Middle frontal gyrus (tissue), 1 donor: ENCODE measurements at regions not wholly inside any gene's neighbourhood (a gene's known extent, or its start where the extent isn't known, plus 50 kb on each side); places are given as distances from the start of the nearest gene placed in this dataset.

Experiments
- DNase-seq: peaks from one replicate; pipeline ENCODE4 v3.0.0-alpha.2; 2015; ENCODE audit warnings: low spot score; ENCODE audit errors: extremely low spot score

DNA sequence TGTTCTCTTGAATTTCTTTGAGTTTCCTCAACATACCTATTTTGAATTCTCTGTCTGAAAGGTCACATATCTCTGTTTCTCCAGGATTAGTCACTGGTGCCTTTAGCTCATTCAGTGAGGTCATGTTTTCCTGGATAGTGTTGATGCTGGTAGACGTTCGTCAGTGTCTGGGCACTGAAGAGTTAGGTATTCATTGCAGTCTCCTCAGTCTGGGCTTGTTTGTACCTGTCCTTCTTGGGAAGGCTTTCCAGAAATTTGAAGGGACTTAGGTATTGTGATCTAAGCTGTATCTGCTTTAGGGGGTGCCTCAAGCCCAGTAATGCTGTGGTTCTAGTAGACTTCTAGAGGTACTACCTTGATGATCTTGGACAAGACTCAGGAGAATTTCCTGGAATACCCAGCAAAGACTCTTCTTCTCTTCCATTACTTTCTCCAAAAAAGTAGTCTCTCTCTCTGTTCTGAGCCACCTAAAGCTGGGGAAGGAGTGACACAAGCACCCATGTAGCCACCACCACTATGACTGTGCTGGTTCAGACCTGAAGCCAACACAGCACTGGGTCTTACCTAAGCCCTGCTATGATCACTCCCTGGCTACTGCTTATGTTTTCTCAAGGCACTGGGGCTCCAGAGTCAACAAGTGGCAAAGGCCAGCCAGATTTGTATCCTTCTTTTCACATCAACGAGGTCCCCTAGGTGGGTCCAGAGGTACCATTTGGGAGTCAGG lies 852.0 kb downstream of the BCL11A start:
- no peak for DNase-seq

DNA sequence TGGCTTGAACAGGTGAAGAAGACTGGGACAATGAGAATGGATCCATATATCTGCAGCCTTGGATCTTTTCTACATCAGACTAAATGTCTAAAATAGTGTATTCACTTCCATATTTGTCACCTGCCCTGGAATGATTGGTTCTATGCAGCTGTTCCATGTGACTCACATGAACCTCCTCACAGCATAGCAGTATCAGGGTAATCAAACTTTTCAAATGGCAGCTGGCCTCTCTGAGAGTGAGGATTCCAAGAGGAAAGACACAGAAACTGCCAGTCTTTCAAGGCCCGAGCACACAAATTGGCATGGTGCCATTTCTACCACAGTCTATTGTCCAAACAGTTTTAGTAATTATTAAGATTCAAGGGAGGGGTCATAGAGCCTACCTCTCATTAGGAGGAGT lies 859.3 kb downstream of the BCL11A start:
- no peak for DNase-seq

DNA sequence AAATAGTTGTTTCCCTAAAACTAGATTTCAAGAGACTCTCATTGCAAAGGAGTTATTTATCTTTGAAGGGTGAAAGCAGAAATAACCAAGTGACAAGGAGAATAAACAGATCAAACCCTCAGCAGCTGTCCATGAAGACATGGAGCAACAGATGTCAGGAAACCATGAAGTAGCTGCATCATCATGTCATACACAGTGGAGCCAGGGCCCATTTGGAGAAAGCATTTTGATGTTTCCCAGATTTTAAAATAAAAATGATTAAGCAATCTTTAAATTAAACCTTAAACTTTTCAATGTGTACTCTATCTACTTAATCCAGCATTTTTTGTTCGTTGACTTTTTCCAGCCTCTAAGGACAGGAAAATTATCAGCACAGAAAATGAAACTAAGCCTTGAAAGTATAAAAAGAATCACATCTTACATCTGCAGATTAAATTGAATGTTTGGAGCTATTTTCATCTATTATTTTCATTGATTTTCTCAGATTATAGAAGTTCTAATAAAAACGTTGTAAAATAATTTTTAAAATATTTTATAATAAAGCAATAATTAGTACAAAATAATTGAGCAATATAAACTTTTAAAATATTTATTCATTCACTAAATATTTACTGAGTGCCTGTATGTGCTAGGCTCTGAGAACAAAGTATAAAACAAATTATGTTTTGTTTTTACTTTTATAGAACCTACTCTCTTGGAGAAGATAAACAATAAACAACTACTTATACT lies 860.1 kb downstream of the BCL11A start:
- DNase-seq, result no peak

DNA sequence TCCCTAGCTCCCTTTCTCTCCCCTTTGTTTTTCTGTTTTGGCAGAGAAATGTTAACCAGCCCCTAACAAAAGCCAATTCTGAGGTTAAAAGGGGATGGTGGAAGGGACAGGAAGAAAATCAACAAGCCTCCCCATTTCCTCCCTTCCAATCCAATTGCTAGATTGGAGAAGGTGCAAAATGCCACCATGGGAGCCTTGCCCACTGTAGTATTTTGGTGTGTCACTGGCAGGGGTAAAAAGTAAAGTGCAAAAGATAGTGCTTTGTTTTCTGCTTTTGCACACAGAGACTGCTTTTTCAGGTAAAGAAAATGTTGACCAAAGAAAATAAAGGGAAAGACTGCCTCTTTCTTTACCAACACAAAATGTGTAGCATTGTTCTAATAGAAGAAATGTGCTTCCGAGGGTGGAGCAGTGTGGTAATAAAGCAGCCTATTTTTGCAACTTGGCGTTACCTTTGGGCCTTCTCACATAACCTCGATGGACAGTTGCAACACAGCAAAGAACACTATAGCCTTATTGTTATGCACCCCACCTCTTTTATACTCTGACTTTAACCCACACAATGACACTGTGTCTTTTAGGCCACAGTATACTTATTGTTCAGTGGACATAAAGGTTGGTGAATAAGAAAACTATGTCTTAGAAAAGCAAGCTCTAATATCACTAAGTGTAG lies 861.8 kb downstream of the BCL11A start:
- DNase-seq, result no peak

DNA sequence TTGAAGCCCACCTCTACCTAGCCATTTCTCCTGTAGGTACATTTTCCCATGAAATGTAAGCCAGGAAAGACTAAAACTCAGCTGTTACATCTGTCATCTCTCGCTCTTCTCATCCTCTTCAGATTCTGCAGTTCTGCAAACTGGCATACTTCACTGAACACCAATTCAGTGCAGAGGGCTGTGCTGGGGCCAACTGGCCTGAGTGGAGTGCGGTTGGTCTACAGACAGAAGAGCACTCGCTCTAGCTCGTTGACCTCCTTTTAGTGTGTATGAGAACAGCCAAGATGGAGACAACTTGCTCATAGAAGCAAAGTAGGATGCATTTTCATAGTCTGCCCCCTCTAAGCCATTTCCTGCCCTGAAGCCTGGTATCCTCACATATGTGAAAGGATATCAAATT lies 862.6 kb downstream of the BCL11A start:
- DNase-seq, result no peak

DNA sequence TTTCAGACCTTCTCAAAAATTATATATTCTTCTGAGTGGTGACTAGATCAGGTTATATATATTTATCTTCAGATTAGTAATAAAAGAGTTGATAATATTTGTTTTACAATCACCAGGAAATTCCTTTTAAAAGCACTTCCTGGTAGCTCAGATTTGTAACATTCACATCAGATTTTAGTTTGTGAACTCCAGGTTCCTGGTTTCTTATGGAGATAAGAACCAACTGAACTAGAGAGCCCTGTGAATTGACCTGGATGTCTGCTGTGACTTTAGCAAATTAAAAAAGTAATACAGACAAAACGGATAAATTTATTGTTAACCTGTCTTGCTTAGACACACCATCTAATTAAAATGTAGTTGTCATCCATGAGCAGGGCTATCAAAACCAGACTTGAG lies 868.7 kb downstream of the BCL11A start:
- DNase-seq, result no peak

DNA sequence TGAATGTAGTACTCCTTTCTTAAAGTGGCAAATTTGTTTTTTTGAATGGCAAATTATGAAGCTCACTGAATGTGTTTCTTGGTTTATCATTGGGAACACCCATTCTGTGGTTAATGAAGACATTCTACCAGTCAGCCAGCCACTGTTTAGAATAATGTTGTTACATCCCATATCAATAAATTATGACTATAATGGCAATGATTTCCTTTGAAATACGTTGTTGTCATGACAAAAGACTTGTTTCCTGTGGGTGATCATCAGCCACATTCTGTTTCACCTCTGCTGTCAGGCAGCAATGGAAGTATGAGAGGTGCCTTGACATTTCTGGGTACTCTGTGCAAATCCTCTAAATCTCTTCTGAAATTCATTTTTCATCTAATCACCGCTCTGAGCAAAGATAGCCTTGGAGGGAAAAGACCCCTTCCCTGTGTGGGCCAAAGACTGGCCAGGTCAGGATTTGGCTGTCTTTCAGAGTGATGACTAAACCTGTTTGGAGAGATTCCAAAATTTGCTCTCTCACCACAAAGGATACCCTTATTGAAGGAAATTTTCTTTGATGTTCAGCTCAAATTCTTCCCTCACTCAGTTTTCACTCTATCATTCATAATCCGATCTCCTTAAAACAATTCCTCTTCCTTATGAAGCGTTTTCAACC lies 869.2 kb downstream of the BCL11A start:
- DNase-seq, result no peak

DNA sequence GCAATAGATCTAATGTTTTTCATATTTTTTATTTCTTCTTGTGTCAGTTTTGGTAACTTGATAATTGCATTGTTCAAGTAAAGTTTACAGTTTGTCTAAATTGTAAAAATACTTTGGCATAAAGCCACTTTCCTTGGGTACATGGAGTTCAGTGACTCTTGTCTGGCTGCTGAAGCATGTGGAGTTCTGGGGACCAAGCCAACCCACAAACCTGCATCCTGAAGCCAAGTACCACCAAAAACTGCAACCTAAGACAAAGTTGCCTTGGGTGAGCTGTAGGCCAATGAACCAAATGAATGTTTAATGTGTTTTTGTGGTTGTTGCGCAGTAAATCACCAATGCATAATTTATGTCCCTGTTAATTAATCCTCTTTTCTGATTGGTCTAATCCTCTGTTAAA lies 872.6 kb downstream of the BCL11A start:
- DNase-seq, result no peak

DNA sequence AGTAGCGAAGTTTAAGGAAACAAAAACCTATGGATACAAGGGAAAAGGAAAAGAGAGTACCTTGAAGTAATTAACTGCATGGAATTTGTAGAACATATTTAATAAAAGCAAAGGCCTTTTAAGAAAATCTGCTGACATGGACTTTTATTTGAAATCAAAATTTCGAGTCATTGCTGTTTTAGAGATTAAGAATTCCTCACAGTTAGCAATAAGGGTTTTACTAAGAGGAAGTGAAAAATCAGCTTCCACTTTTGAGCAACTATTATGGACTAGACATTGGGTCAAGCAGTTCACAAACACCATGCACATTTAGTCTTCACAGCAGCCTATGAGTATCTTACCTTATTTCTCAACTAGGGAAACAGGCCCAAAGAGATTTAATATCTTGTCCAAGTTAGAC lies 876.3 kb downstream of the BCL11A start:
- no peak for DNase-seq

DNA sequence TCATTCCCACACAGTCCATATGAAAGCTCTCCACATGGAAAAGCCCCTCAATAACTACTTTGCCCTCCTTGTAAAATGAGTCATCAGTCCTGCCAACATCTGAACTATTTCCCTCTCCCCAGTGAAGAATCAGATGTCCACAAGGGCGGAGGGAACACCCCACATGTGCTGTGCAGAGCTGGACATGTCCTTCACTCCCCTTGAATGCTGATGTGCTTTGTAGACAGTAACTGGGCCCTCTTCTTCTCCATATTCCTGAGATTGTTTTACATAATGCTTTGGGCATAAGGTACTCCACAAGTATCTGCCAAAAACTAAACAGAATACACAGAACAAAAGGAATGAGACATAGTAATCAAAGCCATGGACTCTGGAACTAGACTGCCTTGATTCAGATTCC lies 879.4 kb downstream of the BCL11A start:
- no peak for DNase-seq

DNA sequence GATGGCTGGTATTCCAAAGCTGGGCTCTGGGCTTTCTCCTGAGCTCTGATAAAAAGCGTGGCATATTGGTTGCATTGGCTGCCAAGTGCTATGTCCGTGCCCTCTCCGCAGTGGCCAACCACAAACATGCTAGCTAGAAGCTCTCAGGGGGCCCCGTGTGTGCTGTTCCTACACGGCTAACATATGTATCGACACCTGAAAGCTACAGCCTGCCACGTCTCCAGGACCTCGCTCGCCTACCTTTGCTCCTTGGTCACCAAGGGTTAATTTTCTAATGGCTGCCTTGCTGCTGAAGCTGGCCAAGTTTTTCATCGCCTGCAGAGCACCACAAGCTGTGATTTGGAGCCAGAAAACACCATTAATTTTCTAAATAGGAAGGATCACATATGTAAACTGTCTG lies 888.4 kb downstream of the BCL11A start:
- DNase-seq, result no peak

DNA sequence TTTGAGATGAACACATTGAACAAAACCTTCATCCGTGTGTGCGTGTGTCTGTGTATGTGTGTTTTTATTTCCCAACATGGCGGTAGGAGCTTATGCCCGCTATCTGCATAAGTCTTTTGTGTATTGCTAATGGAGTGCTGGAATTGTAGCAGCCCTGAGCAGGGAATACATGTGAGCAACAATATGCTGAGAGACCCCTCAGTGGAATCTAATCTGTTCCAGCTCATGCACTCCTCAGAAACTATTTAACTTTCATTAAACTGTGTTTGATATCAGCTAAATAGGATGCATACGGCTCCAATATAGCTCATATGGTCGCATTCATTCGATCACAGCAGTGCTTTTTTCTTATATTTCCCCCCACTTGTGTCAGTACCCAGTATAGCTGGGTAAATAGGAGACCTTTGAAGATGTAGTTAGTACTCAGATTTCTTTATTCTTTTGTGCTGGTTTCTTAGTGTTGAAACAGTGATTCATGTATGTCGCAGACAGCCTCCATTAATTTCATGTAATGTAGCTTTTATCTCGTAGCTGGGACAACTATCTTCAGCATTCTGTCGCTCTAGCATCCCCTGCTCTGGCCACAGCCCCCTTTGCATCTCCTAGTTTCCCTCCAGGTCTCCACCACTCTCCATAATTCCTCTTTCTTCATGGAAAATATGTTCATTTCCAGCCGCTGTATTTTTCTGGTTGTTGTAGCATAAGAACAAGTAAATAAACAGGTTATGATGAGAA lies 891.2 kb downstream of the BCL11A start:
- DNase-seq, result no peak

DNA sequence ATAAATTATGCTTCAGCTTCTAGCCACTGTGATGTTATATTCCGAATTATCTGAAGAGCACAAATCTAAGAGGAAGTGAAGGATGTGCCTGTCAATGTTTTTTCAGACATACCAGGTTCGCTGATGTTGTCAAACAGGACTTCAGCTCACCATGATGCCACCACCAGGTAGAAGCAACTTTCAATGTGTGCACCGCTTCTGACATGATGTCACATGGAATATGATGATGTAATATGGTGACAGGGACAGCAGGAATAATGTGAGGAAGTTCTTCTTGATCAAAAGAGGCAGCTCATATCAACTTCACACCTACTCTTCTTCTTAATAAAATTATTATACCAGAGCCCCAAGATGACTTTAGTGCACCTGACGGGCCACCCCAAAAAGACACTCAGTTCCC lies 893.2 kb downstream of the BCL11A start:
- no peak for DNase-seq

DNA sequence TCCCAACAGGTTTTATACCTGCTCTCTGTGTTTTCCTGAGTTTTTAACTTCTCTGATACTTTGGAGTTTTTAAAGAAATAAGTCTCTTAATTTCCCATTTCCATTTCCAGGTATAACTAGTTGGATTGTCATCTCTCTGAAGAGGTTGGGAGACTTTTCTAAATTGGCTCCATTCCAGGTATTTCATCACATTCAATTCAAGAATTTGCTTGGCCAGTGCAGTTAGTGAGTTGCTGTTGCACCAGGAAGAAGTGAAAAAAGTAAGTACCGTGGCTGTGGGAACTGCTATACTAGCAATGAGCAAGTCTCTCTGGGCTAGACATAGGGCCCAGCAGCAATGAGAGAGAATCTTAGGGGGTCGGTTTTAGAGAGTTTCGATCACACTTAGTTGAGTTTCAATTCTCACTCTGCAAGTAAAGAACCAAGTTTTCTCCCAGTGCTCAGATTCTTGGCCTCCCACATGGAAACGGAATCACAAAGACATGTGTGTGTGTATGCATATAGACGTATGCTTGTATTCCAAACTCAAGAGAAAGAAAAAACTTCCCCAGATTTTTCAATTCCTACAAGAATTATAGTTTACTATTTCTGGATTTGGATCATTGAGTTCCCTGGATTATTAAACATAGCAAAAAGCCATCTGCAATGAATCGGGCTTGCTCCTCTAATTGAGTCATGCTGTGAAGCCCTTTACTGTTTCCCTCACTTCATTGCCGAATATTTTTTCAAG lies 894.4 kb downstream of the BCL11A start:
- no peak for DNase-seq

DNA sequence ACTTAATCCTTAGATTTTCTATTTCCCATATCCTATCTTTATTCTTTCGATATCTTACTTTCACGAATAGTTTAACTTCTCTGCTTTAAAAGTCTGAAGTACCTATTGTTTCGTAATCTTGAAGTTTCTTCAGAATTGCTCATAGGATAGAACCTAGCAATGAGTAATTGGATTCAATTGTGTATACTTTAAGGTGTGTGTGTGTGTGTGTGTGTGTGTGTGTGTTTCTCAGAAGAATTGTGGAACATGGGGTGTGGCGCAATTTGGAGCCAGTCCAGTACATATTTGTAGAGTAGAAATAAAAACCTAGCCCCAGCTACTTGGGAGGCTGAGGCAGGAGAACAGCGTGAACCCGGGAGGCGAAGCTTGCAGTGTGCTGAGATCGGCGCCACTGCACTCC lies 897.6 kb downstream of the BCL11A start:
- no peak for DNase-seq

DNA sequence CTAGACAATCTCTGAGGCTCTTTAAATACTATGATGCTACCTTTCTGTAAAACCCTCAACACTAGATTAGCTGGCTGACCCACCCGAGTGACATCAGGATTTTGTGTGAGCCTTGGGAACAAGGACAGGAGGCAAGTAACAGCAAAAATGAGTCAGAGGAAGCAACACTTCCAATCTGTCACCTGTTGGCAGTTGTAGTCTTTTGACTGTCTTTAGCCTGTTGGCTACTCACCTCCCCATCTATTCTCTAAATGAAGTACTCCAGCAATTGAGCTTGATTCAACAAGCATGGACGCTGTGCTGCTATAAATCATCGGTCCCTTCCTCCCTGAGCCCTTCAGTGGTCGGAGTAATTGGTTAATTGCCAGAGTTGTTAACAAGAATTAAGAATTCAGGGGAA lies 898.7 kb downstream of the BCL11A start:
- no peak for DNase-seq

DNA sequence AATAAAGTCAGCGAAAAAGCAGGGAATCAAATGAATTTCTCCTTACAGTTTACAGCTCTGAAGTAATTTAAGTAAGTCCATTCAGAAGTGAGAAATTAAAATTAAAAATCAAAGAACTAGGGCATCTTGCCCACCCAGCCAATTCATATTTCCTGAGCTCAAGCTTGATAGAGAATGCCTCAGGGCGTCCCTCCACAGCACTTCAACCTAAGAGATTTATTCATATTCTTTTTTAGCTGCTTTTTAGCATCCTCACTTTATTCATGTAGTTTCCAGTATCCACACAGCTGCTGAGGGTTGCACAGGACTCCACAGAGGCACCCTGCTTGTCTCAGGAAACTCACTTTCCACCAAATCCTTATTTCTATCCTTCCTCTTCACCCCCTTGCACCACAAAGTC lies 900.3 kb downstream of the BCL11A start:
- no peak for DNase-seq

DNA sequence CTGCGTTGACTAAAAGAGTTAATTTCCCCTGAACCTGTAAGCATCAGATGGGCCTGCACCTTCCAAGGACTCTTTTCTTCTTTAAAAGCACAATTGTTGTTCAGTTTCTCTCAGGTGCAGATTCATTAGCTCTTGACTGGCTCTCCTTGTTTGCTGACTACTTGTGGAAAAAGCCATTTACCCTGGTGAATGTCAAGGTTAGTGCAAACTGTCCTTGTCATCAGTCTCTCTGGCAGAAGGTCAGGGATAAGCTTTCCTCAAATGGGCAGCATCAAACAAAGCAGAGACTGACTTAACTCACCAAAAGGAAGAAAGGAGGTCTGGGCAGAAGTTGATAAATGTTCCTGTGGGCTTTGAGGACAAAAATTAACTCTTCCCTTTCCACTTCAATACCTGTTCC lies 922.7 kb downstream of the BCL11A start:
- DNase-seq, result no peak

DNA sequence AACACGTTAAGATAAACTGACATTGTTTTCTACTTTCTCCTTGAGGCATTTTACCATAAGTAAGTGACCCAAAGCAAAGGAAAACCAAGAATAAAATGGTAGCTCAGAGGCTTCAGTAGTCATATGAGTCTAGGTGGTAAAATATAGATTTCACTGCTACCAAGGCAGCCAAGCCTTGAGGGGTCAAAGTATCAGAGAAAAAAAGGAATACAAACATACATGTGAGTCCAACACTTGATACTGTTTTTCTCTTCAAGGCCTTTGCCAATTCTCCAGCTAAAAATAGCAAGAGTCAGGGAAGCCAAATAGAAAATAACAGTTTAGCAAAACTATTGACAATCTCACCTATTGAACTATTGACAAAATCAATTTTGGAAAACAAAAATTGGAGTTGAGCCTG lies 925.9 kb downstream of the BCL11A start:
- no peak for DNase-seq

DNA sequence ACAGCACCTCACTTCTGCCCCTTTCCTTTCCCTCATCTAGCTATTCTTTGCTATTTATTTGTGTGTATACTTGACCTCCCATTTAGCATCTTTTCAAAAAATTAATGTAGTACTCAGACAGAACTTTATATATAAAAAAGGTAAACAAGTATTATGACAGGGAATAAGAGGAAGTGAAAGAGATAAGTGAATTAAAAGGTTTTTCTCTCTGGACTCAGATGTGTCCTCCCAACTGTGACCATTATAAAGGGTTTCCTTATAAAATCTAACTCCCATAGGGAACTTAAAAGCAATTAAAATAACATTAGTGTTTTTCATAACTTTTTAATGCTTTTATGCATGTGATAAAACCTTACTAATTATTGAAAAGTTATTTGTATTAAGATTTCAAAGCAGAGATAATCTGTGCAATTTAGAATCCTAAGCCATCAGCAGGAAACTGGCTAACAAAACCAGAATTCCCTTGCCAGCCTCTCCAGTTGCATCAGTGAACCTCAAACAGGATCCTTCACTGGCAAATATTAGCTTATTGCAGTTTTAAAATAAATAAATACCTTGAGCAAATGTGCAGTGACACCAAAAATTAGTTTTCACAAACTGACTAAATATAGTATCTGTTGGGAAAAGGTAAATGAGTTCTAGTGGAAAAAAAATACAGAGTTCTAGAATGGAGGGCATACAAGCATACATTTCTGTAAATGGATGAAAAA lies 930.7 kb downstream of the BCL11A start:
- no peak for DNase-seq
